GM06990 (cell line): ENCODE measurements at regions not wholly inside any gene's neighbourhood (a gene's known extent, or its start where the extent isn't known, plus 50 kb on each side); places are given as distances from the start of the nearest gene placed in this dataset.

Source experiments
- DNase-seq: peaks from one replicate; pipeline ENCODE4 v3.0.0-alpha.2; 2011; ENCODE audit not compliant: insufficient read length; ENCODE audit errors: extremely low read depth
- H3K27me3 ChIP-seq: replicated peaks from 2 replicates; pipeline ENCODE4 v1.6.0; 2011; ENCODE audit warnings: low read length; ENCODE audit not compliant: control insufficient read depth, insufficient read depth
- H3K36me3 ChIP-seq: 2 replicates; pipeline ENCODE4 v1.5.1; 2011; ENCODE audit warnings: low read length; ENCODE audit not compliant: control insufficient read depth, insufficient read depth
- H3K4me3 ChIP-seq: replicated peaks from 2 replicates; pipeline ENCODE4 v1.5.1; 2011; ENCODE audit warnings: low read depth, mild to moderate bottlenecking, control low read depth, low read length
- TF ChIP-seq, protein P1 (sequence below): IDR thresholded peaks from 2 replicates; pipeline ENCODE4 v1.5.1; 2011; ENCODE audit warnings: low read length, control low read depth, mild to moderate bottlenecking, inconsistent platforms; ENCODE audit not compliant: insufficient read depth, poor library complexity, severe bottlenecking

DNA sequence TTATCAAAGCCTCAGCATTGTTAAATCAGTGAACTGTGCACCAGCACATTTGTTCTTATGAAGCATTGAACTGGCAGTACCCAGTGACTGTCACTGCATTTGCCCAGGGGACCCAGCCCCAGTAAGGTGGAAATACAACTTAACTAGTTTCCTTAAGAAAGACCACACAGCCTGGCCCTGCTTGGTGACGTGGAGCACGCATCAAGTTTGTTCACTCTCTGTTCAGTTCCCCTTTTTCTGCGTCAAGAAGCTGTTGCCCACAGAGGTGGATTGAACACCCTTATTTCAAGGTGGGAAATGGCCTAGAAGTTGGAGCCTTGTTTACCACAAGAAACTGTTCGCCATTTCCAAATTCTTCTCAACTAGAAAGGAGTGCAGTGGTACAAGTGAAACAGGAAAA lies 69.9 kb upstream of the AGBL1 start:
- TF ChIP-seq, protein P1, sequence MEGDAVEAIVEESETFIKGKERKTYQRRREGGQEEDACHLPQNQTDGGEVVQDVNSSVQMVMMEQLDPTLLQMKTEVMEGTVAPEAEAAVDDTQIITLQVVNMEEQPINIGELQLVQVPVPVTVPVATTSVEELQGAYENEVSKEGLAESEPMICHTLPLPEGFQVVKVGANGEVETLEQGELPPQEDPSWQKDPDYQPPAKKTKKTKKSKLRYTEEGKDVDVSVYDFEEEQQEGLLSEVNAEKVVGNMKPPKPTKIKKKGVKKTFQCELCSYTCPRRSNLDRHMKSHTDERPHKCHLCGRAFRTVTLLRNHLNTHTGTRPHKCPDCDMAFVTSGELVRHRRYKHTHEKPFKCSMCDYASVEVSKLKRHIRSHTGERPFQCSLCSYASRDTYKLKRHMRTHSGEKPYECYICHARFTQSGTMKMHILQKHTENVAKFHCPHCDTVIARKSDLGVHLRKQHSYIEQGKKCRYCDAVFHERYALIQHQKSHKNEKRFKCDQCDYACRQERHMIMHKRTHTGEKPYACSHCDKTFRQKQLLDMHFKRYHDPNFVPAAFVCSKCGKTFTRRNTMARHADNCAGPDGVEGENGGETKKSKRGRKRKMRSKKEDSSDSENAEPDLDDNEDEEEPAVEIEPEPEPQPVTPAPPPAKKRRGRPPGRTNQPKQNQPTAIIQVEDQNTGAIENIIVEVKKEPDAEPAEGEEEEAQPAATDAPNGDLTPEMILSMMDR = no peak
- no peak overlapping the region for H3K4me3 ChIP-seq
- H3K27me3 ChIP-seq = no peaks in the 10 kb centered on the region; the same call in 1 of the 2 replicates
- no peaks in the 10 kb centered on the region for H3K36me3 ChIP-seq
- DNase-seq = no peak

DNA sequence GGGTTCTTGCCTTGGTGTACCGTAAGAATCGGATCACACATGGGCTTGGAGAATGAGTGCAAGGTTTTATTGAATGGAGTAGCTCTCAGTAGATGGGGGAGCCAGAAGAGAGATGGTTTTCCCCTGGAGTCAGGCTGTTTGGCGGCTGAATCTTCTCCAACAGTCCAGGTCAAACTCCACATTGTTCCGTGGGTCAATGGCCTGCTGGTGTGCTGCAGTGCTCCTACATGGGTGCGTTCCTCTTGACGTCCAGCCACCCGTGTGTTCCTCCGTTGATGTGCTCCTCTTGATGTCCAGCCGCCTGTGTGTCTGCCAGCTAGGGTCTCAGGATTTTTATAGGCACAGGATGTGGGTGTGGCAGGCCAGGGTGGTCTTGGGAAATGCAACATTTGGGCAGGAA lies 69.3 kb upstream of the AGBL1 start:
- H3K4me3 ChIP-seq = no peak overlapping the region
- no peak for DNase-seq
- H3K27me3 ChIP-seq = no peaks in the 10 kb centered on the region; the same call in 1 of the 2 replicates
- TF ChIP-seq, protein P1 = no peak
- H3K36me3 ChIP-seq = no peaks in the 10 kb centered on the region

DNA sequence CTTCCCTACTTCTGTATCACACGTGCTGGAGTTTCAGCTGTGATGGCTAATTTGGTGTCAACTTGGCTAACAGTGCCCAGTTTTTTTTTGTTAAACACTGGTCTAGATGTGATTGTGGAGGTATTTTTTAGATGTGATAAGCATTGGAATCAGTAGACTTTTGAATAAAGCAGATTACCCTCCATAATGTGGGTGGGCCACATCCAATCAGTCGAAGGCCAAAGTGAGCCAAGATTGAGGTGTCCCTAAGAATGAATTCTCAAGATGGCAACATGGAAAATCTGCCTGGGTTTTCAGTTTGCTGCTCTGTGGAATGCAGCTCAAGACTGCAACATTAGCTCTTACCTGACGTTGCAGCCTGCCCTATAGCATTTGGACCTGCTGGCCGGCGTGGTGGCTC lies 68.8 kb upstream of the AGBL1 start:
- TF ChIP-seq, protein P1 = no peak
- DNase-seq = no peak
- H3K4me3 ChIP-seq = no peak overlapping the region
- H3K27me3 ChIP-seq = no peaks in the 10 kb centered on the region; the same call in 1 of the 2 replicates
- no peaks in the 10 kb centered on the region for H3K36me3 ChIP-seq

DNA sequence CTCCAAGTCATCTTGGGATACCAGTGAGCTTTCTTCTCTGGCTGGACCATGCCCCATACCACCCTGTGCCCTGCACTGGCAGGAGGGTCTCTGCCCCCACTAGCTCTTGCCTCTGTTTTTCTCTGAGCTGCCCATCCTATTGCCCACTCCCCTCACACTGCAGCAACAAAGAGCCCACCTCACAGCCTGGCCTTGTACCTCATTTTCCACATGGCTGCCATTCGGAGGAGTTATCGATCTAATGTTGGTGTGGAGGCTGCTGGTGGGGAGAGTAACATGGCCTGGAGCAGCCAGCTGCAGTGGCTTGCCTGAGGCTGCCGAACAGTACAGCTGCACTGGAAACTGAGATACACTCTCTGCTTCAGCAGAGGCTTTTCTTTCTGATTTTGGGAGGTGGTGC lies 65.7 kb upstream of the AGBL1 start:
- Histone ChIP-seq H3K4me3 (no peak overlapping the region), H3K27me3 (no peaks in the 10 kb centered on the region; the same call in 1 of the 2 replicates), H3K36me3 (no peaks in the 10 kb centered on the region)
- TF ChIP-seq, protein P1 = no peak
- no peak for DNase-seq

DNA sequence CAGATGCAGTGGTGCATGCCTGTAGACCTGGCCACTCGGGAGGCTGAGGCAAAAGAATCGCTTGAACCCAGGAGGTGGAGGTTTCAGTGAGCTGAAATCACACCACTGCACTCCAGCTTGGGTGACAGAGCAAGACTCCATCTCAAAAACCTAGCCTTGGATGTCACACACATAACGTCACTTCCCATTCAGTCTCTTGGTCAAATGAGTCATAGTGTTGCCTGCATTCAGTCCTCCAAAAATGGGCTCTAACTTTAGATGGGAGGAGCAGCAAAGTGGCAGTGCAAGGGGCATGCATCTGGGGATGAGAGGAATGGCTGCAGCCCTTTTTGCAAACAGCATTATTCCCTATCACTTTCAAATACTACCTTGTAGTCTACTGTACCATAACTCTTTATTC lies 62.9 kb upstream of the AGBL1 start:
- DNase-seq = no peak
- Histone ChIP-seq H3K27me3 (no peaks in the 10 kb centered on the region; the same call in 1 of the 2 replicates), H3K4me3 (no peak overlapping the region), H3K36me3 (no peaks in the 10 kb centered on the region)
- TF ChIP-seq, protein P1 = no peak

DNA sequence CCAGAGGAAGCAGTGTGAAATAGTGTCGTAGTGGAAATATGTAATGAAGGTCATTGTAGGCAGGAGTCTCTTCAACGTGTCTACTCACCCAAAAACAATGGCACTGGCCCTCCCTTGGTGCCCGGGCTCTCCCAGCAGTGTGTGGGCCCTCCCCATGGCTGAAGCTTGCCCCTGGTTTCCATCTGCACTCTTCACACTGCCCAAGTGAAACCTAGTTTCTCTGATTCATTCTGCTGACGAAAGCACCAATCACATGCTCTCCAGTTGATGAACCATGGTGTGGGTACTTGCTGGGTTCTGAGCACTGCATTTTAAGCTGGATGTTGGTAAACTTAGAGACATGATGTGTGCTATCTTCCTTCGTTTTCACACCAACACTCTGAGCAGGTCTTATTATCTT lies 61.0 kb upstream of the AGBL1 start:
- no peak for DNase-seq
- Histone ChIP-seq H3K36me3 (no peaks in the 10 kb centered on the region), H3K27me3 (no peaks in the 10 kb centered on the region; the same call in none of the 2 replicates), H3K4me3 (no peak overlapping the region)
- TF ChIP-seq, protein P1 = no peak
